Testis (tissue), 2 donors: ENCODE measurements at regions not wholly inside any gene's neighbourhood (a gene's known extent, or its start where the extent isn't known, plus 50 kb on each side); places are given as distances from the start of the nearest gene placed in this dataset.

Experiments
- DNase-seq: peaks from one replicate; pipeline ENCODE4 v3.0.0-alpha.2; 2019
- H3K27ac ChIP-seq, 2 donors: fragments of 200-600 bp; sonication (generic); one replicate each; pipeline ENCODE4 v1.5.1; 2019
- H3K27me3 ChIP-seq: fragments of 200-600 bp; sonication (generic); one replicate; pipeline ENCODE4 v1.5.1; 2019
- H3K36me3 ChIP-seq: fragments of 200-600 bp; sonication (generic); one replicate; pipeline ENCODE4 v1.5.1; 2017; ENCODE audit warnings: low read depth; ENCODE audit errors: missing control alignments
- H3K4me1 ChIP-seq: fragments of 200-600 bp; sonication (generic); one replicate; pipeline ENCODE4 v1.5.1; 2019
- H3K4me3 ChIP-seq, 2 donors: fragments of 200-600 bp; sonication (generic); one replicate each; pipeline ENCODE4 v1.5.1; 2017 to 2019
- H3K9me3 ChIP-seq: fragments of 200-600 bp; sonication (generic); one replicate; pipeline ENCODE4 v1.5.1; 2017
- CTCF ChIP-seq, 3 experiments: fragments of 450-650 bp in 2 of 3; fragments of 200-600 bp in 1 of 3; sonication (generic) in 1 of 3; IDR thresholded peaks; one replicate each; pipeline ENCODE4 v1.5.1; 2016 to 2019; ENCODE audit warnings: antibody characterized with exemption in 3 of 3, mild to moderate bottlenecking in 2 of 3, moderate library complexity in 1 of 3
- POLR2A ChIP-seq: fragments of 450-650 bp; IDR thresholded peaks from one replicate; pipeline ENCODE4 v1.6.1; 2017; ENCODE audit warnings: antibody characterized with exemption, mild to moderate bottlenecking, moderate library complexity
- WGBS, 2 donors: methylation state at CpG; one replicate each; pipeline ENCODE4 v1.1.5; 2018; 5-methylcytosine and 5-hydroxymethylcytosine counted together
- intact Hi-C: fragments of 100-400 bp; cut with DNase I; formaldehyde crosslinking; loops from one replicate; pipeline ENCODE4 v1.15.1; 2023; ENCODE audit warnings: low total_unique reads

DNA sequence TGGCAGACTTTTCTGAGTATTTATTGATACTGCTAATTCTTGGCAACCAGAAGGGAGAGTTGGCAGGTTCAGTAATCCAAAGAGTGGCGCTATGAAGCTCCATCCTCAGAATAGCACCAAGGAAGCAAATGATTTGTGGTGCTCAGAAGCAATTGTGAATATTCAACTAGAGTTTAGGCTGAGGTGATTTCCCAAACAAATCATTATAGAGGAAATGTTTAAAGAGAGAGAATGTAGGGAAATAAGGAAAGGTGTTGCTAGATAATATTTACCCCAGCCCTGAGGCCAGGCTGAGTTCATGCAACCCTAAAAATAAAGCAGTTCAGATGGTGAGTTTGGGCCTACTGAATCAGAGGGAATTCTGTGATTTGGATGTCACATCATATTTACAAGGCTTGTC lies 363.4 kb upstream of the PLXNA2 start:
- WGBS, 2 donors = 82 to 87% methylated on average over 1 of the region's 1 CpG
- Histone ChIP-seq H3K27ac (no peak overlapping the region), H3K9me3 (no peaks in the 10 kb centered on the region), H3K4me3 (no peak overlapping the region), H3K27me3 (no peaks in the 10 kb centered on the region), H3K4me1 (no peaks in the 10 kb centered on the region), H3K36me3 (no peaks in the 10 kb centered on the region)
- intact Hi-C loops = no loop called here
- no peak for TF ChIP-seq POLR2A
- TF ChIP-seq CTCF (IDR thresholded peaks at IDR 0.05) = no peak
- DNase-seq = no peak

- TF ChIP-seq POLR2A = no peak
- TF ChIP-seq CTCF (IDR thresholded peaks at IDR 0.05) = no peak
- H3K27ac ChIP-seq = no peak overlapping the region
- intact Hi-C loops = no loop called here
- WGBS, 2 donors = 88 to 98% methylated on average over 2 of the region's 2 CpGs
- no peaks in the 10 kb centered on the region for H3K27me3 ChIP-seq
- no peaks in the 10 kb centered on the region for H3K4me1 ChIP-seq
- no peak overlapping the region for H3K4me3 ChIP-seq
- DNase-seq = no peak
- H3K9me3 ChIP-seq = no peaks in the 10 kb centered on the region
- H3K36me3 ChIP-seq = no peaks in the 10 kb centered on the region
Observed at GRCh38 chr1:208614610-208615009, 370.4 kb upstream of the PLXNA2 start.

DNA sequence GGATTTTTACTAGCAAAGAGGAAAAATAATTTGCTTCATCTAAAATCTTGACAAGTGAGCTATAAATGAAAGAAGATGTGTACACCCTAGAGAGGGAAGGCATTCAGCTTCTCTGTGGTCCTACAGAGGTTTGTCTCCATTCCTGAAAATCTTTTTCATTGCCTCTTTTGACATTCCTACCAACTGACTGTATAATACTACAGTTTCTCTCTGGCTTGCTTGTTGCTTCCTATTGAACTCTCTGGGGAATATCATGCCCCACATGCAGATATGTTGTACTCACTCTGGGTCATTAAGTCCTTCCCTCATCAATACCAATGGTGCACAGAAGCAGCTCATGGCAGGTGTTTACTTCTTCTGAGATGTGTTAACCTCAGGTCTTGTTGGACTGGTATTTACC lies 371.2 kb upstream of the PLXNA2 start:
- Histone ChIP-seq H3K27me3 (no peaks in the 10 kb centered on the region), H3K9me3 (no peaks in the 10 kb centered on the region), H3K27ac (no peak overlapping the region), H3K4me1 (no peaks in the 10 kb centered on the region), H3K36me3 (no peaks in the 10 kb centered on the region), H3K4me3 (no peak overlapping the region)
- DNase-seq = no peak
- intact Hi-C loops = no loop called here
- TF ChIP-seq CTCF (IDR thresholded peaks at IDR 0.05) (no peak), POLR2A (no peak)

GRCh38 chr1:208616776-208617175 lies 372.6 kb upstream of the PLXNA2 start:
- Histone ChIP-seq H3K9me3 (no peaks in the 10 kb centered on the region), H3K4me3 (no peak overlapping the region), H3K27ac (no peak overlapping the region), H3K4me1 (no peaks in the 10 kb centered on the region), H3K27me3 (no peaks in the 10 kb centered on the region), H3K36me3 (no peaks in the 10 kb centered on the region)
- TF ChIP-seq CTCF (IDR thresholded peaks at IDR 0.05) (no peak), POLR2A (no peak)
- 86 to 87% methylated on average over 1 to 3 of the region's 3 CpGs for WGBS, 2 donors
- no peak for DNase-seq
- intact Hi-C loops = no loop called here

DNA sequence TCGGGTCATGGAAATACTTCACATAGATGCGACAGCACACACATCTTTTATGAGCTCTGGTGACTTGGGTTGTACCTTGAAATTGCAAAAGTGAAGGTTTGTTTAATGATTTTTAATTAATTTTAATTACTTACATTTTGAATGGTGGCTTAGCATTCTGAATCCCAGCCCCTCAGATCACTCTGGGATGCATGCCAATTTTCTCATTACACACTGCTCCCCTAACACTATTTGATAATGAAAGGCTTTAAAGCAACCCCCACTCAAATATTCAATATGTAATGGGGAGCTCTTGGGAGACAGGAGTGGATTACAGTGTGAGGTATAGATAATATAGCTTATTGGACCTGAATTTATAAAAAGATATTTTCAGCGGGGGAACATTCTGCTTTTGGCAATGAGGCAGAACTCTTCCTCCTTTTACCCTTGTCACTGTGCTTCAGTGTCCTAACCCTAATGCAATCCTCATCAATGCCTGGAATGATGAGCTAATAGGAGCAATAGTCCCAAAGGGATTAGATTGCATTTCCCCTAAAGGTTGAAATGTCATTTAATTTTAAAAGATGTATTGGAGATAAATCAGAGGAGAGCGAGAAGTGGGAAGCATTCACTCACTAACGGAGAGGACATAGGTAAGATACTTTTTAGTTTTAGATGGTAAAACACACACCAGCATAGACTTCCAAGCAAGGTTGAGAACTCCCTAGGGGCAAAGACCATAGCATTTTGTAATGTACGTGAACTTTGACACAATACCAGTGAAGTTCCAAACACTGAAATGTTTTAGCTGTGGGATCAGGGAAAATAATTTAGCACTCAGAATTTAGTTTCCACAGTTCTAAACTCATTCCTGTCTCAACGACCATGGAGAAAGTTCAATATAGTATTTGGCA lies 384.1 kb upstream of the PLXNA2 start:
- intact Hi-C loops = no loop called here
- H3K36me3 ChIP-seq = no peaks in the 10 kb centered on the region
- no peaks in the 10 kb centered on the region for H3K9me3 ChIP-seq
- WGBS, 2 donors = 83% methylated on average over 7 of the region's 7 CpGs
- no peak for DNase-seq
- H3K4me3 ChIP-seq = no peak overlapping the region
- TF ChIP-seq CTCF (IDR thresholded peaks at IDR 0.05) (no peak), POLR2A (no peak)
- no peak overlapping the region for H3K27ac ChIP-seq
- no peaks in the 10 kb centered on the region for H3K4me1 ChIP-seq
- H3K27me3 ChIP-seq = no peaks in the 10 kb centered on the region
